Femur (tissue), 1 donor: ENCODE measurements at regions not wholly inside any gene's neighbourhood (a gene's known extent, or its start where the extent isn't known, plus 50 kb on each side); places are given as distances from the start of the nearest gene placed in this dataset.
"Not testable (repeated sequence)": the region's sequence is repeated elsewhere in the genome, so short reads cannot be mapped to it uniquely, and the experiment has no call there.

Source experiments
- DNase-seq: peaks from one replicate; pipeline ENCODE4 v3.0.0-alpha.2; 2017

GRCh38 chr10:81135851-81136250 is 598.1 kb downstream of the SH2D4B start:
- DNase-seq, result no peak

- DNase-seq, result no peak
Observed at GRCh38 chr10:81136261-81136660, 598.6 kb downstream of the SH2D4B start.

GRCh38 chr10:81145975-81146374 is 608.3 kb downstream of the SH2D4B start:
- DNase-seq, result no peak

DNA sequence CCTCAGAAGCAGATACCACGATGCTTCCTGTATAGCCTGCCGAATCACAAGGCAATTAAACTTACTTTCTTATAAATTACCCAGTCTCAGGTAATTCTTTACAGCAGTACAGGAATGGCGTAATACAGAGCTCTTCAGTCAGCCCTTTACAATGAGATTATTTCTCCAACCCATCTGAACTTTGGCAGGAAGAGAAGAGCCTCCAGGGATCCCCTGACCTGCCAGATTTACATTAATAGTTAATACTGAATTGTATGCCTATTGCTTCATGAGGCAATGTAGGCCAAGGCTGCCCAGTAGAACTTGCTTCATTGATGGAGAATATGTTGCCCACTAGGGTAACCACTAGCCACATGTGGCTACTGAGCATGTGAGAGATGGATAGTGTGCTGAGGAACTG is 608.7 kb downstream of the SH2D4B start:
- no peak for DNase-seq

GRCh38 chr10:81152656-81153055 is 615.0 kb downstream of the SH2D4B start:
- DNase-seq, result no peak

GRCh38 chr10:81157681-81158080 is 620.0 kb downstream of the SH2D4B start:
- no peak for DNase-seq

GRCh38 chr10:81177651-81178244 is 640.0 kb downstream of the SH2D4B start:
- DNase-seq, result no peak

DNA sequence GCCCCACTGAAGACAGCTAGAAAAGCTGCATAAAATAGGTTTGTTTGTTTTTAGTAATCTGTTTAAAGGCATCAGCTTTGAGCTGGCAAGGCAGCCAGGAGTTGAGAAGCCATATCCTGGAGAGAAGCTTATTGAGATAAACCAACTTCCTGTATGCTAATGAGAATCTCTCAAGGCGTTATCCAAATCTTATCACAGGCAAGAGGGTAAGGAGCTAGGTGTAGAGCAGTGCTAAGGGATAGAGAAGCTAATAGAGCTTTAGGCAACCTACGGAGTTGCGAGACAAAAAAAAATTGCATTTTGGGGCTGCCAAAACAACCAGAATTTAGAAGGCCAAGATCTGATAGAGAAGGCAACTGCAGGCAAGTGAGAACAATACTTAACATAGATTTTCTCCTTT is 641.6 kb downstream of the SH2D4B start:
- DNase-seq, result no peak

- DNase-seq, result no peak
Observed at GRCh38 chr10:81179805-81180452, 642.2 kb downstream of the SH2D4B start.

GRCh38 chr10:81182296-81182695 is 644.6 kb downstream of the SH2D4B start:
- DNase-seq, result no peak

DNA sequence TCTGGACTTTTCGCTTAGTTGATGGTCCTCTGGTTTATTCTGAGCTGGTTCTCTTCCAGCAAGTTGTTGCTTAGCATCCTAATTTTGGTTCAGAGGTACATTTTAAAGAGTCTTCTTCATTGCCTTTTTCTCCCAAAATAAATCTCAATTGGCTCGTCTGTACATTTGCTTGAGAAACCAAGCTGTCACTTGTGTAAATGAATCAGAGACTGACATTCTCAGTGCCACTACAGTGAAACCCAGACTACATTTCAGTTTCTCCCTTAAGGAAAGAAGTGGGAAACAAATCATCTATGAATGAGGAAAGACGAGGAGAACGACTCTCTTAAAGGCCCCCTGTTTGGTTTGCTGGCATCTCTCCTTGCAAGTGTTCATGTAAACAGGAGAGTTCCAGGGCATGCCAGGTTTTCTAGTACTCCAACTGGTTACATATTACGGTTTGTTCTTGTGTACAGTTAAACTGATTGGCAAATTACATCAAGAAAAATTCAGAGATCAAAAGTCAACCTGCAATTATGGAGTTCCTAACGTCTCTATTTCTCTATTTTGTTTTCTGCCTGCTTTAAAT is 654.6 kb downstream of the SH2D4B start:
- no peak for DNase-seq

DNA sequence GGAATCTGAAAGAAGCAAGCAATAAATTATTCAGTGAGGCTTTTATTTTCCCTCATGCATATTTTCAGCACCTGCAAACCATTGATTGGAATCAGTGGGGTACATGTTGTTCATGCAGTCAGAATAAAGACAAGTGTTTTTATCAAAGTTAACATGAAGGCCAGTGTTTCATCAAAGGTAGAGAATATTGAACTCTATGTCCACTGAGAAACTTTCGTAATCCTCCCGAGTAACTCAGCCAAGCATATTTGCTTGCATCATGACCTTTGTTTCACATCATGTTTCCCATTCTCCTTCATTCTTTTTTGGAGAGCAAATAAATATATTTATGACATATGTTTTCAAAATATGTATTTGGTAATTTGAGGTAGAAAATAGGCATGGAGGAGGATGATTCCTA is 663.1 kb downstream of the SH2D4B start:
- no peak for DNase-seq

DNA sequence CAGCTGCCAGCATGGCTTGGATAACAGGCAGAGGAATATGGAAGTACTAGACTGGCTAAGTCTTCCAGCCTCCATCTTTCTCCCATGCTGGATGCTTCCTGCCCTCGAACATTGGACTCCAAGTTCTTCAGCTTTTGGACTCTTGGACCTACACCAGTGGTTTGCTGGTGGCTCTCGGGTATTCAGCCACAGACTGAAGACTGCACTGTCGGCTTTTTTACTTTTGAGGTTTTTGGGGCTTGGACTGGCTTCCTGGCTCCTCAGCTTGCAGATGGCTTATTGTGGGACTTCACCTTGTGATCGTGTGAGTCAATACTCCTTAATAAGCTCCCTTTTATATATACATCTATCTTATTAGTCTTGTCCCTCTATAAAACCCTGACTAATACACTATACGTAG is 667.6 kb upstream of the NRG3 start:
- DNase-seq, result not testable (repeated sequence)

DNA sequence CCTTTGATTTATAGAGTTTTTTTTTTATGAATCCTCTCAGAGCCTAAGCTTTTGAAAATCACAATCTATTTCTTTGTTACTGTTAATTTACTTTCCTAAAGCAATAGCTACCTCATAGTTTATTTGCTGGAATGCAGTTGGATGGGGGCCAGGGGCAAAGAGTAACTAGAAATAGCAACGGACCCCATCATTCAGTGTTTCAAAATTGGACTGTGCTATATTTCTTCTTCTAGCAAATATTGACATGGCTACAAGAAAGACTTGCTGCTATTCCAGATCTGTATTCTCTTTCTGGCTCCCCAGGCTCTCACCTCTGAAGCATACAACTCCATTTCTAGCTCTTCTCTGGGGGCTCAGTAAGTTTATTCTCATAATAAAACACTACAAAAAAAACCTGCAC is 661.6 kb upstream of the NRG3 start:
- DNase-seq, result no peak

GRCh38 chr10:81215498-81215897 is 659.5 kb upstream of the NRG3 start:
- no peak for DNase-seq

DNA sequence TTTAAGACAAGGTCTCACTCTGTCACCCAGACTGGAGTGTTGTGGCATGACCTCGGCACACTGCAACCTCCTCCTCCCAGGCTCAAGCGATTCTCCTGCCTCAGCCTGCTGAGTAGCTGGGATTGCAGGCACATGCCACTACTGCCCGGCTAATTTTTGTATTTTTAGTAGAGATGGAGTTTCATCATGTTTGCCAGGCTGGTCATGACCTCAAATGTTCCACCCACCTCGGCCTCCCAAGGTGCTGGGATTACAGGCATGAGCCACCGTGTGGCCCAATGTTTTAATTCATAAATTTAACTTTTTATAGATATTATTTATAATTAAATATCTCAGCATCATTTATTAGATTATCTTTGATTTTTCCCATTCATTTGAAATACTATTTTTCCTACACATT is 658.0 kb upstream of the NRG3 start:
- no peak for DNase-seq

GRCh38 chr10:81218307-81218706 is 656.7 kb upstream of the NRG3 start:
- DNase-seq, result no peak

DNA sequence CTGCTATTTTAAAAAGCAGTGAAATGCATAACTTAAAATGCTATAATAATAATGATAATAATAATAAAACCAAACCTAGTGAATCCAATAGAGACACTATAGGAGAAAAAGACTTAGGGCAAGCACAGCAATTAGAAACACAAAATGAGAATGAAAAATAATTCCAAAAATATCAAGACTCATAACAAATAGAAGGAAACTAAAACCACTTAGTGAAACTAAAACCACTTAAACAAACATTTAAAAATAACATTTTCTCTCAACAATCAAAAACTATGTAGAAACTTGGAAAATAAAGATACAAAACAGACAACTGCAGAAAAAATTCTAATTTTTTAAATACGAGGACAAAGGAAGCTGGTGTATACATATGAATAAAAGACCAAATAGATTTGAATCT is 655.2 kb upstream of the NRG3 start:
- no peak for DNase-seq

DNA sequence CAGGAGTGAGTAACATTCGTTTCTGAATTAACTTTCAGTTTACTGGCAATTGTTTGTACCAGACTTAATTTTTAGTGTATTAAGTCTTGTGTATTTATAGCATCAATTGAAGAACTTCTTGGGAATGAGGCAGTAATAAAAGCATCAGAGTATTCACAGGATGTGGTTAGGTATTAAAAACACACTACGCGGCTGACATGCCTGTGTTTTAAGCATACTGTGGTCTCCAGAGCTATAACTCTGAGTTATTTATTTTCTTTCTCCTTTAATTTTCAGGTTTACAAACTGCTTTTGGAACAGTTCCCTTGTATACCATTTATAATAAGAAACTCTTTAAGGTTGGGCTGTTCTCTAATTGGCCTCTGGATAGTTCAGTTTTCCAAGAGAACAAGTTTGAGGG is 626.1 kb upstream of the NRG3 start:
- DNase-seq, result no peak

GRCh38 chr10:81251457-81252115 is 623.4 kb upstream of the NRG3 start:
- no peak for DNase-seq

DNA sequence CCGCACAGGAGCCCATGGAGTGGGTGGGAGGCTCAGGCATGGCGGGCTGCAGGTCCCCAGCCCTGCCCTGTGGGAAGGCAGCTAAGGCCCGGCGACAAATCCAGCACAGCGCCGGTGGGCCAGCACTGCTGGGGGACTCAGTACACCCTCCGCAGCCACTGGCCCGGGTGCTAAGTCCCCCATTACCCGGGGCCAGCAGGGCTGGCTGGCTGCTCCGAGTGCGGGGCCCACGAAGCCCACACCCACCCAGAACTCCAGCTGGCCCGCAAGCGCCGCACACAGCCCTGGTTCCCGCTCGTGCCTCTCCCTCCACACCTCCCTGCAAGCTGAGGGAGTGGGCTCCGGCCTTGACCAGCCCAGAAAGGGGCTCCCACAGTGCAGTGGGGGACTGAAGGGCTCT is 610.0 kb upstream of the NRG3 start:
- not testable (repeated sequence) for DNase-seq

GRCh38 chr10:81270051-81270450 is 604.9 kb upstream of the NRG3 start:
- no peak for DNase-seq

DNA sequence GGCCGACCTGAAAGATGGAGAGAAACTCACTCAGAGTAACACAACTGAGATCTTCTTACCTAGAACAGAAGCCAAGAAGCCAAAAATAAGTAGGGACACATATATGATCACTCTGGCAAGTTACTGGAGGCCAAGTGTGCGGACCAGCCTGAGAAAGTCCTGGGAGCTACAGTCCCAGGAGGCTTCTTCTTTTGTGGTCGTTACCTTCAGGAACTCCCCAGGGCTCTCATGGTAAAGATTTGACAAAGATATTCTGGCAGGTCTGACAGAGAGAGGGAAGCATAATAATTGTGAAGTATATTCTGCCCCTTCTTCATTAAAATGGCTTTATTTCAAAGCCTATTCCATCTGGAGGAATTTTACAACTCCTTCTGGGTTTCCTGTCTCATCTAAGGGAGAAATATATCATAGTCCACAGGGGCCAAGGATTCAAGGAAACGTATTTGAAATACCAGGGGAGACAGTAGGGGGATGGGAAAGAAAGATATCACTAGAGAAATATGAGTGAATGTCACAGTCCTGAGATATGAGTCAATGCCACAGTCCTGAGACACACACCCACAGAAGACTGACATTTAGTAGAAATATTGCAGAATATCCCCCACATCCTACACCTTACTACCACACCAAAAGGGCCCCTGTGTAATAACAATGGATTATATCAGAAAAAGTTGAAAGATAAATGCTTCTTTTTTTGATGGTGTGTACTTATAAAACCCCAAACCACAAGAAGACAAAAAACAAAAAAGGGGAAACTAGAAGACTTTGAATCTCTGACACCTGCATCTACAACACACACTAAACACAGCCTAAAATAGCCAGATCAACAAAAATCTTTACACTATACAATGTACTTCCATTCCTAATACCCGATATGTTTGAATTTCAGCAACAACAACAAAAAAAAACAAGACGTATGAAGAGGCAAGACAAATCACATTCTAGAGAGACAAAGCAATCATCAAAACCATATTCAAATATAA is 594.2 kb upstream of the NRG3 start:
- DNase-seq, result no peak
